Gastrocnemius medialis (tissue), 4 donors: ENCODE measurements at regions not wholly inside any gene's neighbourhood (a gene's known extent, or its start where the extent isn't known, plus 50 kb on each side); places are given as distances from the start of the nearest gene placed in this dataset.

Experiments used
- CTCF ChIP-seq, 5 experiments: fragments of 450-650 bp in 3 of 5; fragments of 200-600 bp in 2 of 5; sonication (generic) in 2 of 5; IDR thresholded peaks in 4 of 5; conservative IDR thresholded peaks in 1 of 5; 1 replicate in 4 of 5; 2 replicates in 1 of 5; pipeline ENCODE4 v1.5.1; 2016 to 2019; ENCODE audit warnings: antibody characterized with exemption in 5 of 5, mild to moderate bottlenecking in 3 of 5, moderate library complexity in 3 of 5
- POLR2A ChIP-seq, 2 donors: fragments of 450-650 bp; IDR thresholded peaks; one replicate each; pipeline ENCODE4 v1.6.1; 2017; ENCODE audit warnings: antibody characterized with exemption in 2 of 2, mild to moderate bottlenecking in 2 of 2, moderate library complexity in 2 of 2

- TF ChIP-seq CTCF (IDR thresholded peaks at IDR 0.05 in 4 of 5, conservative IDR thresholded peaks at IDR 0.05 in 1 of 5), result no peak
- no peak for TF ChIP-seq POLR2A (IDR thresholded peaks at IDR 0.05)
These were observed 499.4 kb downstream of the SPATA31D1 start for GRCh38 chr9:82487935-82488312.
